WTC11 (cell line): ENCODE measurements at regions not wholly inside any gene's neighbourhood (a gene's known extent, or its start where the extent isn't known, plus 50 kb on each side); places are given as distances from the start of the nearest gene placed in this dataset.

ENCODE experiments used
- ATAC-seq: fragments of 200-7000 bp; cut with Tn5 transposase; 2 replicates; pipeline ENCODE4 v1.10.0; 2021; ENCODE audit warnings: mild to moderate bottlenecking, moderate library complexity
- CTCF ChIA-PET: fragments of 300-600 bp; sonication (Branson Sonifier 250); formaldehyde crosslinking; loops from one replicate; lab custom pipeline; 2021; ENCODE audit warnings: antibody characterized with exemption; lab: Charles Lee
- POLR2A ChIA-PET: fragments of 350-600 bp; sonication (Branson Sonifier 250); formaldehyde crosslinking; loops from one replicate; lab custom pipeline; 2021; ENCODE audit warnings: antibody characterized with exemption; lab: Charles Lee
- DNase-seq: peaks from one replicate; pipeline ENCODE4 v3.0.0; 2021; ENCODE audit warnings: low spot score
- H3K27ac Mint-ChIP-seq: 2 replicates; pipeline ENCODE4 v1.8.0; 2021; ENCODE audit warnings: mixed read lengths
- H3K27me3 Mint-ChIP-seq: 2 replicates; pipeline ENCODE4 v1.8.0; 2021; ENCODE audit warnings: low read depth, mild to moderate bottlenecking, moderate library complexity, mixed read lengths
- H3K36me3 Mint-ChIP-seq: 2 replicates; pipeline ENCODE4 v1.8.0; 2021; ENCODE audit warnings: mixed read lengths
- H3K4me1 Mint-ChIP-seq: 2 replicates; pipeline ENCODE4 v1.8.0; 2022; ENCODE audit warnings: mixed read lengths
- H3K4me3 Mint-ChIP-seq: 2 replicates; pipeline ENCODE4 v1.8.0; 2021; ENCODE audit warnings: mild to moderate bottlenecking, moderate library complexity, mixed read lengths
- H3K9me3 Mint-ChIP-seq: 2 replicates; pipeline ENCODE4 v1.8.0; 2021; ENCODE audit warnings: mixed read lengths
- ATF1 ChIP-seq: sonication (generic); formaldehyde crosslinking; IDR thresholded peaks from 2 replicates; pipeline ENCODE4 v1.8.1; 2023; ENCODE audit warnings: mild to moderate bottlenecking, moderate library complexity, missing genetic modification reagents
- ELF4 ChIP-seq: sonication (generic); formaldehyde crosslinking; IDR thresholded peaks from 2 replicates; pipeline ENCODE4 v1.8.1; 2022; ENCODE audit warnings: low read depth, mild to moderate bottlenecking, moderate library complexity, missing genetic modification reagents
- ESRRA ChIP-seq: sonication (generic); formaldehyde crosslinking; IDR thresholded peaks from 2 replicates; pipeline ENCODE4 v1.8.1; 2022; ENCODE audit warnings: mild to moderate bottlenecking, missing genetic modification reagents, borderline replicate concordance
- FOXK1 ChIP-seq: sonication (generic); formaldehyde crosslinking; IDR thresholded peaks from 2 replicates; pipeline ENCODE4 v1.8.0; 2022; ENCODE audit warnings: mild to moderate bottlenecking, moderate library complexity, missing genetic modification reagents
- GABPB1 ChIP-seq: sonication (generic); formaldehyde crosslinking; IDR thresholded peaks from 2 replicates; pipeline ENCODE4 v1.8.1; 2023; ENCODE audit warnings: mild to moderate bottlenecking, missing genetic modification reagents
- RELA ChIP-seq: sonication (generic); formaldehyde crosslinking; IDR thresholded peaks from 2 replicates; pipeline ENCODE4 v1.8.1; 2022; ENCODE audit warnings: missing genetic modification reagents, mild to moderate bottlenecking, borderline replicate concordance
- TEAD1 ChIP-seq: sonication (generic); formaldehyde crosslinking; IDR thresholded peaks from 2 replicates; pipeline ENCODE4 v1.8.0; 2022; ENCODE audit warnings: mild to moderate bottlenecking, missing genetic modification reagents
- ZNF121 ChIP-seq: sonication (generic); formaldehyde crosslinking; IDR thresholded peaks from 2 replicates; pipeline ENCODE4 v1.8.0; 2023; ENCODE audit warnings: missing genetic modification reagents
- ZNF219 ChIP-seq: sonication (generic); formaldehyde crosslinking; IDR thresholded peaks from 2 replicates; pipeline ENCODE4 v1.8.0; 2023; ENCODE audit warnings: missing genetic modification reagents, mild to moderate bottlenecking, borderline replicate concordance
- TF ChIP-seq, protein P1 (sequence below): fragments of 250-450 bp; sonication (Bioruptor Pico); IDR thresholded peaks from 2 replicates; pipeline ENCODE4 v1.9.0; 2021; ENCODE audit warnings: mild to moderate bottlenecking
- TF ChIP-seq, protein P2 (sequence below): sonication (generic); formaldehyde crosslinking; conservative IDR thresholded peaks from 2 replicates; pipeline ENCODE4 v1.8.1; 2023; ENCODE audit warnings: mild to moderate bottlenecking, low read depth, missing genetic modification reagents, moderate library complexity
- TF ChIP-seq, protein P3 (sequence below): sonication (generic); formaldehyde crosslinking; IDR thresholded peaks from 2 replicates; pipeline ENCODE4 v1.8.0; 2022; ENCODE audit warnings: mild to moderate bottlenecking, missing genetic modification reagents
- TF ChIP-seq, protein P4 (sequence below): sonication (generic); formaldehyde crosslinking; IDR thresholded peaks from 2 replicates; pipeline ENCODE4 v1.8.1; 2023; ENCODE audit warnings: mild to moderate bottlenecking, missing genetic modification reagents, moderate library complexity
- TF ChIP-seq, protein P5 (sequence below): sonication (generic); formaldehyde crosslinking; IDR thresholded peaks from 2 replicates; pipeline ENCODE4 v1.8.1; 2022; ENCODE audit warnings: mild to moderate bottlenecking, moderate library complexity, missing genetic modification reagents
- TF ChIP-seq, protein P6 (sequence below): sonication (generic); formaldehyde crosslinking; IDR thresholded peaks from 2 replicates; pipeline ENCODE4 v1.8.0; 2022; ENCODE audit warnings: mild to moderate bottlenecking, missing genetic modification reagents

DNA sequence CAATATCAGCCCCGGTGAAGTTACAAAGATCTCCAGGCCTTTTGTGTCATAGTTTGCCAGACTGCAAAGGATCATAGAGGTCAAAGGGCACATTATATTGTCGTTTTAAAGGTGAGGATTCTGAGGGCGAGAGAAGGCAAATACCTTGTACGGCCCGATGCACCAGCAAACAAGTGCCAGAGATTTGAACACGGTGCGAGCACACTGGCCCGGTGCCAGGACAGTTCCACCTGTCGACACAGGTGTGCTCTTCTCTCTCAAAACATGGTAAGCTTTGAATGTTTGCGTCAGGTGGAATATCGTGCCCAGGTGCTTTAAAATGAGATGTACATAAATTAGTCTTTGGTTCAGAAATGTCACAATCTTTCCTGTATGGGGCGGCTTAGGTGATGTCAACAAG is 776.1 kb upstream of the ID2 start (continued):
- TF ChIP-seq, protein P1, sequence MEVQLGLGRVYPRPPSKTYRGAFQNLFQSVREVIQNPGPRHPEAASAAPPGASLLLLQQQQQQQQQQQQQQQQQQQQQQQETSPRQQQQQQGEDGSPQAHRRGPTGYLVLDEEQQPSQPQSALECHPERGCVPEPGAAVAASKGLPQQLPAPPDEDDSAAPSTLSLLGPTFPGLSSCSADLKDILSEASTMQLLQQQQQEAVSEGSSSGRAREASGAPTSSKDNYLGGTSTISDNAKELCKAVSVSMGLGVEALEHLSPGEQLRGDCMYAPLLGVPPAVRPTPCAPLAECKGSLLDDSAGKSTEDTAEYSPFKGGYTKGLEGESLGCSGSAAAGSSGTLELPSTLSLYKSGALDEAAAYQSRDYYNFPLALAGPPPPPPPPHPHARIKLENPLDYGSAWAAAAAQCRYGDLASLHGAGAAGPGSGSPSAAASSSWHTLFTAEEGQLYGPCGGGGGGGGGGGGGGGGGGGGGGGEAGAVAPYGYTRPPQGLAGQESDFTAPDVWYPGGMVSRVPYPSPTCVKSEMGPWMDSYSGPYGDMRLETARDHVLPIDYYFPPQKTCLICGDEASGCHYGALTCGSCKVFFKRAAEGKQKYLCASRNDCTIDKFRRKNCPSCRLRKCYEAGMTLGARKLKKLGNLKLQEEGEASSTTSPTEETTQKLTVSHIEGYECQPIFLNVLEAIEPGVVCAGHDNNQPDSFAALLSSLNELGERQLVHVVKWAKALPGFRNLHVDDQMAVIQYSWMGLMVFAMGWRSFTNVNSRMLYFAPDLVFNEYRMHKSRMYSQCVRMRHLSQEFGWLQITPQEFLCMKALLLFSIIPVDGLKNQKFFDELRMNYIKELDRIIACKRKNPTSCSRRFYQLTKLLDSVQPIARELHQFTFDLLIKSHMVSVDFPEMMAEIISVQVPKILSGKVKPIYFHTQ (CRISPR knock-in tag) = no peak
- TF ChIP-seq ATF1 (no peak), RELA (CRISPR knock-in tag) (no peak), FOXK1 (no peak), ZNF121 (CRISPR knock-in tag) (no peak), GABPB1 (CRISPR knock-in tag) (no peak), TEAD1 (CRISPR knock-in tag) (no peak)
- TF ChIP-seq, protein P2, sequence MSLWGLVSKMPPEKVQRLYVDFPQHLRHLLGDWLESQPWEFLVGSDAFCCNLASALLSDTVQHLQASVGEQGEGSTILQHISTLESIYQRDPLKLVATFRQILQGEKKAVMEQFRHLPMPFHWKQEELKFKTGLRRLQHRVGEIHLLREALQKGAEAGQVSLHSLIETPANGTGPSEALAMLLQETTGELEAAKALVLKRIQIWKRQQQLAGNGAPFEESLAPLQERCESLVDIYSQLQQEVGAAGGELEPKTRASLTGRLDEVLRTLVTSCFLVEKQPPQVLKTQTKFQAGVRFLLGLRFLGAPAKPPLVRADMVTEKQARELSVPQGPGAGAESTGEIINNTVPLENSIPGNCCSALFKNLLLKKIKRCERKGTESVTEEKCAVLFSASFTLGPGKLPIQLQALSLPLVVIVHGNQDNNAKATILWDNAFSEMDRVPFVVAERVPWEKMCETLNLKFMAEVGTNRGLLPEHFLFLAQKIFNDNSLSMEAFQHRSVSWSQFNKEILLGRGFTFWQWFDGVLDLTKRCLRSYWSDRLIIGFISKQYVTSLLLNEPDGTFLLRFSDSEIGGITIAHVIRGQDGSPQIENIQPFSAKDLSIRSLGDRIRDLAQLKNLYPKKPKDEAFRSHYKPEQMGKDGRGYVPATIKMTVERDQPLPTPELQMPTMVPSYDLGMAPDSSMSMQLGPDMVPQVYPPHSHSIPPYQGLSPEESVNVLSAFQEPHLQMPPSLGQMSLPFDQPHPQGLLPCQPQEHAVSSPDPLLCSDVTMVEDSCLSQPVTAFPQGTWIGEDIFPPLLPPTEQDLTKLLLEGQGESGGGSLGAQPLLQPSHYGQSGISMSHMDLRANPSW = no peak

DNA sequence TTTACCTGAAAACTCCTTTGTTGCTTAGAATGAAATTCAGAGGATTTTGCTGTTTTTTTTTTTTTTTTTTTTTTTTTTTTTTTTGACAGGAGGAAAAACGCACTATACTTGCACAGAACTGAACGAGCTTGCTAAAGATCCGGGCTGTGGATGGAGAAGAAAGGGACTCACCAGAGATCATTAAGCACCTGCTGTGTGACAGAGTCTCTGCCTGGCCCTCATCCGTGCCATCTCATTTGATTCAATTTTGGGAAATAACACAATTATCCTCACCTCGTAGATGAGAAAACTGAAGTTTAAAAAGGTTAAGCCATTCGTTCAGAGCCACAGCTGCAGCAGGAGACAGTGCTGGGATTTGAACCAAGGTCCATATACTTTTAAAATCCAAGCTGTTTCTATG is 775.4 kb upstream of the ID2 start:
- ATAC-seq = no peak; the same call in 1 of the 2 replicates
- TF ChIP-seq, protein P3, sequence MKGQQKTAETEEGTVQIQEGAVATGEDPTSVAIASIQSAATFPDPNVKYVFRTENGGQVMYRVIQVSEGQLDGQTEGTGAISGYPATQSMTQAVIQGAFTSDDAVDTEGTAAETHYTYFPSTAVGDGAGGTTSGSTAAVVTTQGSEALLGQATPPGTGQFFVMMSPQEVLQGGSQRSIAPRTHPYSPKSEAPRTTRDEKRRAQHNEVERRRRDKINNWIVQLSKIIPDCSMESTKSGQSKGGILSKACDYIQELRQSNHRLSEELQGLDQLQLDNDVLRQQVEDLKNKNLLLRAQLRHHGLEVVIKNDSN = no peak
- TF ChIP-seq, protein P4, sequence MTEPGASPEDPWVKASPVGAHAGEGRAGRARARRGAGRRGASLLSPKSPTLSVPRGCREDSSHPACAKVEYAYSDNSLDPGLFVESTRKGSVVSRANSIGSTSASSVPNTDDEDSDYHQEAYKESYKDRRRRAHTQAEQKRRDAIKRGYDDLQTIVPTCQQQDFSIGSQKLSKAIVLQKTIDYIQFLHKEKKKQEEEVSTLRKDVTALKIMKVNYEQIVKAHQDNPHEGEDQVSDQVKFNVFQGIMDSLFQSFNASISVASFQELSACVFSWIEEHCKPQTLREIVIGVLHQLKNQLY = no peak
- TF ChIP-seq, protein P5, sequence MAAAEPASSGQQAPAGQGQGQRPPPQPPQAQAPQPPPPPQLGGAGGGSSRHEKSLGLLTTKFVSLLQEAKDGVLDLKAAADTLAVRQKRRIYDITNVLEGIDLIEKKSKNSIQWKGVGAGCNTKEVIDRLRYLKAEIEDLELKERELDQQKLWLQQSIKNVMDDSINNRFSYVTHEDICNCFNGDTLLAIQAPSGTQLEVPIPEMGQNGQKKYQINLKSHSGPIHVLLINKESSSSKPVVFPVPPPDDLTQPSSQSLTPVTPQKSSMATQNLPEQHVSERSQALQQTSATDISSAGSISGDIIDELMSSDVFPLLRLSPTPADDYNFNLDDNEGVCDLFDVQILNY (CRISPR knock-in tag) = no peak
- TF ChIP-seq ELF4 (CRISPR knock-in tag) (no peak), ZNF121 (CRISPR knock-in tag) (no peak), ZNF219 (CRISPR knock-in tag) (no peak), ESRRA (CRISPR knock-in tag) (no peak)
- TF ChIP-seq, protein P6, sequence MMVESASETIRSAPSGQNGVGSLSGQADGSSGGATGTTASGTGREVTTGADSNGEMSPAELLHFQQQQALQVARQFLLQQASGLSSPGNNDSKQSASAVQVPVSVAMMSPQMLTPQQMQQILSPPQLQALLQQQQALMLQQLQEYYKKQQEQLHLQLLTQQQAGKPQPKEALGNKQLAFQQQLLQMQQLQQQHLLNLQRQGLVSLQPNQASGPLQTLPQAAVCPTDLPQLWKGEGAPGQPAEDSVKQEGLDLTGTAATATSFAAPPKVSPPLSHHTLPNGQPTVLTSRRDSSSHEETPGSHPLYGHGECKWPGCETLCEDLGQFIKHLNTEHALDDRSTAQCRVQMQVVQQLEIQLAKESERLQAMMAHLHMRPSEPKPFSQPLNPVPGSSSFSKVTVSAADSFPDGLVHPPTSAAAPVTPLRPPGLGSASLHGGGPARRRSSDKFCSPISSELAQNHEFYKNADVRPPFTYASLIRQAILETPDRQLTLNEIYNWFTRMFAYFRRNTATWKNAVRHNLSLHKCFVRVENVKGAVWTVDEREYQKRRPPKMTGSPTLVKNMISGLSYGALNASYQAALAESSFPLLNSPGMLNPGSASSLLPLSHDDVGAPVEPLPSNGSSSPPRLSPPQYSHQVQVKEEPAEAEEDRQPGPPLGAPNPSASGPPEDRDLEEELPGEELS (CRISPR knock-in tag) = no peak
- TF ChIP-seq, all 79 proteins: peak for 0
- Mint-ChIP-seq H3K27me3 (peaks cover 4% of the 10 kb centered on the region), H3K36me3 (peaks cover 22% of the 10 kb centered on the region), H3K9me3 (peaks cover 29% of the 10 kb centered on the region), H3K4me1 (peaks cover 29% of the 10 kb centered on the region), H3K27ac (no peak overlapping the region), H3K4me3 (no peak overlapping the region)
- CTCF ChIA-PET = no interaction called here
- POLR2A ChIA-PET = no interaction called here
- no peak for DNase-seq
